Heart left ventricle (tissue), 16 donors: ENCODE measurements at regions not wholly inside any gene's neighbourhood (a gene's known extent, or its start where the extent isn't known, plus 50 kb on each side); places are given as distances from the start of the nearest gene placed in this dataset.

Experiments used
- ATAC-seq, 4 donors: fragments of 200-7000 bp; cut with Tn5 transposase; one replicate each; pipeline ENCODE4 v1.9.1; 2020 to 2022; ENCODE audit warnings: moderate library complexity in 4 of 4, mild to moderate bottlenecking in 3 of 4, moderate number of reproducible peaks in 1 of 4
- DNase-seq, 5 donors: peaks; one replicate each; pipeline ENCODE4 v3.0.0-alpha.2; 2020
- H3K27ac ChIP-seq, 12 donors: fragments of 200-600 bp; sonication (generic) in 4 of 12; one replicate each; pipeline versions ENCODE4 v1.5.0 to v1.8.0; 2016 to 2022; ENCODE audit warnings: mild to moderate bottlenecking in 2 of 12
- H3K27me3 ChIP-seq, 9 donors: fragments of 200-600 bp; sonication (generic) in 2 of 9; one replicate each; pipeline versions ENCODE4 v1.5.1 to v1.8.0; 2016 to 2022; ENCODE audit warnings: mild to moderate bottlenecking in 3 of 9
- H3K36me3 ChIP-seq, 9 donors: fragments of 200-600 bp; sonication (generic) in 2 of 9; one replicate each; pipeline versions ENCODE4 v1.5.0 to v1.8.0; 2018 to 2022; ENCODE audit warnings: mild to moderate bottlenecking in 2 of 9
- H3K4me1 ChIP-seq, 12 donors: fragments of 200-600 bp; sonication (generic) in 4 of 12; one replicate each; pipeline versions ENCODE4 v1.5.0 to v1.8.0; 2016 to 2022; ENCODE audit warnings: mild to moderate bottlenecking in 3 of 12
- H3K4me3 ChIP-seq, 12 donors: fragments of 200-600 bp; sonication (generic) in 4 of 12; one replicate each; pipeline versions ENCODE4 v1.5.0 to v1.8.0; 2017 to 2022; ENCODE audit warnings: mild to moderate bottlenecking in 9 of 12, moderate library complexity in 4 of 12
- H3K9me3 ChIP-seq, 12 donors: fragments of 200-600 bp; sonication (generic) in 4 of 12; one replicate each; pipeline versions ENCODE4 v1.5.0 to v1.8.0; 2016 to 2022; ENCODE audit warnings: mild to moderate bottlenecking in 1 of 12
- POLR2A ChIP-seq, 2 donors: fragments of 450-650 bp; IDR thresholded peaks; one replicate each; pipeline ENCODE4 v1.6.1; 2017; ENCODE audit warnings: antibody characterized with exemption in 2 of 2, mild to moderate bottlenecking in 2 of 2, moderate library complexity in 2 of 2
- WGBS, 4 donors: extraction: QIAGEN DNeasy Blood & Tissue Kit in 2 of 4; methylation state at CpG; one replicate each; pipeline versions ENCODE4 v1.1.5 to v1.1.7; 2013 to 2018; 5-methylcytosine and 5-hydroxymethylcytosine counted together
- intact Hi-C, 10 donors: fragments of 100-400 bp; cut with DNase I; formaldehyde crosslinking; loops; one replicate each; pipeline versions ENCODE4 v1.11.1 to v1.14.2; 2022
- TF ChIP-seq, protein P1 (sequence below), 12 donors: fragments of 200-600 bp; sonication (generic) in 4 of 12; IDR thresholded peaks; one replicate each; pipeline versions ENCODE4 v1.5.0 to v1.8.0; 2018 to 2022; ENCODE audit warnings: antibody characterized with exemption in 12 of 12, mild to moderate bottlenecking in 5 of 12
- donor health status: ischemic (EF 13 %, LVEDD 7.1; RV severe dilation, severe dysfunction).
- donor health status: healthy with polysubstance abuse.
- donor health status: DM: no; HTN: yes; CAD: no.
- donor health status: DM: no; HTN: no; CAD: no.
- donor health status: ischemic (EF 25% LVEDD 6.9; RV normal size, moderate dysfunction).
- donor health status: ischemic (EF 25% LVEDD 5.7; RV mildly dilated, moderate dysfunction).
- donor health status: healthy.
- donor health status: DM: yes; HTN: yes; CAD: no.
- donor health status: ischemic (EF 35%, LVEDD 5.7; RV mildly dilated, moderate dysfunction).
- donor health status: nonischemic (EF 11% LVEDD 7.7; RV severe dilation, severe dysfunction).
- donor health status: DM: yes; HTN: yes; CAD: no.
- donor health status: PGD.
- donor health status: ischemic (EF 29% LVEDD 5.4; RV normal size, mild dysfunction).
- donor health status: nonischemic (EF 23%, LVEDD 6.1; RV moderate dilation, normal function).

DNA sequence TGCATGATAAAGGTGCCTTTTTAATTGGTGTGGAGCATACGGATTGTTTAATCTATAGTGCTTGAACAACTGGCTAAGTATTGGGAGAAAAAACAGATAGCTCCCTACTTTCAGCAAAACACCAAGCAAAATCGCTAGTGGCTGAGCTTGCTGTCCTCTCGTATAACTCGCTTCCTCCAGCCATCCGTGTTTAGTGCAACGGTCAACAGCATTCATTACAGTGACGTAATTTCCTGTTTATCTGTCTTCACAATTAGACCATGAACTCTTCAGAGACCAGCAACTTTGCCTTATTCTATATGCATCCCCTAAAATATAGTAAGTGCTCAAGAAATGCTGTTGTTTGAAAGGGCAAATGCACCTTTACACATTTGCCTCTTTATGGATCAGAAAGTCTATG, 511.9 kb downstream of the HAPSTR1 start:
- H3K27me3 ChIP-seq: no peaks in the 10 kb centered on the region
- ATAC-seq: no peak
- WGBS, 4 donors: 41 to 51% (median 47%) methylated on average over 7 of the region's 7 CpGs
- H3K27ac ChIP-seq: no peak overlapping the region
- no peak overlapping the region for H3K4me3 ChIP-seq
- H3K36me3 ChIP-seq: no peaks in the 10 kb centered on the region
- TF ChIP-seq, protein P1, sequence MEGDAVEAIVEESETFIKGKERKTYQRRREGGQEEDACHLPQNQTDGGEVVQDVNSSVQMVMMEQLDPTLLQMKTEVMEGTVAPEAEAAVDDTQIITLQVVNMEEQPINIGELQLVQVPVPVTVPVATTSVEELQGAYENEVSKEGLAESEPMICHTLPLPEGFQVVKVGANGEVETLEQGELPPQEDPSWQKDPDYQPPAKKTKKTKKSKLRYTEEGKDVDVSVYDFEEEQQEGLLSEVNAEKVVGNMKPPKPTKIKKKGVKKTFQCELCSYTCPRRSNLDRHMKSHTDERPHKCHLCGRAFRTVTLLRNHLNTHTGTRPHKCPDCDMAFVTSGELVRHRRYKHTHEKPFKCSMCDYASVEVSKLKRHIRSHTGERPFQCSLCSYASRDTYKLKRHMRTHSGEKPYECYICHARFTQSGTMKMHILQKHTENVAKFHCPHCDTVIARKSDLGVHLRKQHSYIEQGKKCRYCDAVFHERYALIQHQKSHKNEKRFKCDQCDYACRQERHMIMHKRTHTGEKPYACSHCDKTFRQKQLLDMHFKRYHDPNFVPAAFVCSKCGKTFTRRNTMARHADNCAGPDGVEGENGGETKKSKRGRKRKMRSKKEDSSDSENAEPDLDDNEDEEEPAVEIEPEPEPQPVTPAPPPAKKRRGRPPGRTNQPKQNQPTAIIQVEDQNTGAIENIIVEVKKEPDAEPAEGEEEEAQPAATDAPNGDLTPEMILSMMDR (IDR thresholded peaks at IDR 0.05): no peak
- no peak for TF ChIP-seq POLR2A (IDR thresholded peaks at IDR 0.05)
- intact Hi-C loops: no loop called here
- no peaks in the 10 kb centered on the region for H3K4me1 ChIP-seq
- no peak for DNase-seq
- no peaks in the 10 kb centered on the region for H3K9me3 ChIP-seq

DNA sequence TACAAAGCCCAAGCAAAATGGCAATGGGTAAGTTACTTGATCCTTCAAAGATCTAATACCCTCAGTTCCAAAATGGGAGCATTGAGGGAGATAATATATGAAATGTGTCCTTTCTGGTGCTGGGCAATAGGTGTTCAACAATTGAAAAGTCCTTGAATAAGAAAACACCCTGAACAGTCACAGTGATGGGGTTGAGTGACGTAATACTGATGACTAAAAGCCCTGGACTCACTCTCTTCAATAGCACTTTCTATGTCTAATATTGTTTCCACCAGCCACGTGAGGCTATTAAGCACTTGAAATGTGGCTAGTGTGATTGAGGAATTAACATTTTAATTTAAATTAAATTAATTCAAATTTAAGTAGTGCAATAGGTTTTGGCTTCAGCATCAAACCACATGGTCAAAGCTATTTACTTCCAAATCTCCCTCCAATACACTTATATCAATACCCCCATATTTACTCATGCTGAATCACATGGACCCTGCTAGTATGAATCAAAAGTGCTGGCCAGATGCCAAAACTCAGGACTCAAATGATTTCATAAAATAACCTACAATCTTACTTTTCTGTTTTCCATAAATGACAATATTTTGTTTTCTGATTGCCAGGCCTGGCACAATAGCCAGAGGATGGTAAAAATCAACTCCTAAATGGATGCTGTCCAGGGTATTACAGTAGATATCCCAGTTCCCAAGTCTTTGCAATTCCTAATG, 516.2 kb downstream of the HAPSTR1 start:
- Histone ChIP-seq H3K27me3 (no peaks in the 10 kb centered on the region), H3K4me1 (no peaks in the 10 kb centered on the region), H3K27ac (no peak overlapping the region), H3K9me3 (no peaks in the 10 kb centered on the region), H3K36me3 (no peaks in the 10 kb centered on the region), H3K4me3 (no peak overlapping the region)
- intact Hi-C loops: no loop called here
- DNase-seq: no peak
- WGBS, 4 donors: 80 to 83% (median 81%) methylated on average over 2 of the region's 2 CpGs
- no peak for ATAC-seq
- TF ChIP-seq, protein P1 (IDR thresholded peaks at IDR 0.05): no peak
- no peak for TF ChIP-seq POLR2A (IDR thresholded peaks at IDR 0.05)

DNA sequence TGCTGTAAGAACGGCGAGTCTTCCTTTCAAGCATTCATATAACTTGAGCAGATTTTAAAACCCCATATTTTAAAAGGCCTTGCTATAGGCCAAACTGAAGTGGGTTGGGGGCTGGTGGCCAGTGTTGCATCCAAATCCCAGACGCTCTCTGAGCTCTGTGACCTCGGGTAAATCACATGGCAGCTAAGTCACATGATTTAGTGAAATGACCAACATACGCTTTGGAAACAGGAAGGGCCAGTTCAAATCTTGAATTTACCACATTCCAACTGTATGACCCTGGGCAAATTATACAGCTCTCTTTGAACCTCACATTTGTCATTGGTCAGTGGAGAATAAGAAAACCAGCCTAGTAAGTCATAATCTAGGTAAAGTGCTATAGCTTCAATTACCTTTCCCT, 519.3 kb downstream of the HAPSTR1 start:
- Histone ChIP-seq H3K4me3 (no peak overlapping the region), H3K27ac (no peak overlapping the region), H3K9me3 (no peaks in the 10 kb centered on the region), H3K4me1 (no peaks in the 10 kb centered on the region), H3K27me3 (no peaks in the 10 kb centered on the region), H3K36me3 (no peaks in the 10 kb centered on the region)
- ATAC-seq: no peak
- WGBS, 4 donors: 79 to 85% (median 81%) methylated on average over 5 of the region's 5 CpGs
- TF ChIP-seq POLR2A (IDR thresholded peaks at IDR 0.05): no peak
- TF ChIP-seq, protein P1 (IDR thresholded peaks at IDR 0.05): no peak
- intact Hi-C loops: no loop called here
- no peak for DNase-seq

DNA sequence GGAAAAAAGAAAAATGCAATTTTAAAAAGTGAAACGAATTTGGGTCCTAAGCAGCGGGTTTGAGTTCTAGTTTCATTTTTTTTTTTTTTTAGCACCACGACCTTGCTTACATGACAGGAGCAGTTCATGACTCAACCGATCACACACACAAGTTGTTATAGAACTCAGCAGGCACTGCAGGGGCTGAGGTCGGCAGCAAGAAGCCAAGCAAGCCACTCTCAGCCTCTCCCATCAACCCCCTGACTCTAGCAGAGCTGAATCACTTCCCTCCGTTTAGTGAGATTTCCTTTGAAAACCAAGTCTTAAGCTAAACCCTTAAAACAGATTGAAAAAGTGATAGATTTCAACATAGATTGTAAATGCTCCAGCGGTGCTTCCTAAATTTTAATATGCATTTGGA, 520.8 kb downstream of the HAPSTR1 start:
- 48 to 60% (median 52%) methylated on average over 7 of the region's 7 CpGs for WGBS, 4 donors
- intact Hi-C loops: no loop called here
- no peak for ATAC-seq

More for the DNA sequence above, 520.8 kb downstream of the HAPSTR1 start:
- no peak for DNase-seq
- H3K9me3 ChIP-seq: no peaks in the 10 kb centered on the region
- H3K36me3 ChIP-seq: no peaks in the 10 kb centered on the region
- no peak overlapping the region for H3K4me3 ChIP-seq
- TF ChIP-seq, protein P1 (IDR thresholded peaks at IDR 0.05): no peak
- no peak for TF ChIP-seq POLR2A (IDR thresholded peaks at IDR 0.05)
- H3K27me3 ChIP-seq: no peaks in the 10 kb centered on the region
- no peak overlapping the region for H3K27ac ChIP-seq
- H3K4me1 ChIP-seq: no peaks in the 10 kb centered on the region
